DND-41 (cell line): ENCODE measurements at regions not wholly inside any gene's neighbourhood (a gene's known extent, or its start where the extent isn't known, plus 50 kb on each side); places are given as distances from the start of the nearest gene placed in this dataset.

ENCODE experiments used
- EZH2 ChIP-seq: IDR thresholded peaks from 3 replicates; pipeline ENCODE4 v1.6.1; 2012; ENCODE audit warnings: borderline replicate concordance, low read depth, mild to moderate bottlenecking, moderate library complexity, low read length, inconsistent platforms; ENCODE audit not compliant: severe bottlenecking
- TF ChIP-seq, protein P1 (sequence below): IDR thresholded peaks from 2 replicates; pipeline ENCODE4 v1.5.1; 2012; ENCODE audit warnings: borderline replicate concordance, low read length, moderate library complexity, mild to moderate bottlenecking; ENCODE audit not compliant: poor library complexity, severe bottlenecking; ENCODE audit errors: extremely low read depth

DNA sequence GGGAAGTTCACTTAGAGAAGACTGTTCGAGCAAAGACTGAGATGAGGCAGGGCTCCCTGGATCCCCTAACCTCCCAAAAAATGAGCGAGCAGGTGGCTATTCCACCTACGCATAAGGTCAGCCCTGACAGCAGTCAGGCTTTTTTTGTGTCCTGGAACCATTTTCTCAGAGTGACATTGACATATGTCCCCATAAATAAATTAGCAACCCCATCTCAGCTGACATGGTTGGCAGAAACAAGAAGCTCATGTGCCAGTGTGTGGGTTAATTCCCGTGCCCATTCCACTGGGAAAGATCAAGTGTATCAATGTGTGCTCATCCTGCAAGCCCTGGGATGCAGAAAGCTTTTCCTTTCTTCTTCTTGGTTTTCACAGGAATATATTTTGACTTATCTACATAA lies 740.4 kb upstream of the CELF4 start:
- TF ChIP-seq, protein P1, sequence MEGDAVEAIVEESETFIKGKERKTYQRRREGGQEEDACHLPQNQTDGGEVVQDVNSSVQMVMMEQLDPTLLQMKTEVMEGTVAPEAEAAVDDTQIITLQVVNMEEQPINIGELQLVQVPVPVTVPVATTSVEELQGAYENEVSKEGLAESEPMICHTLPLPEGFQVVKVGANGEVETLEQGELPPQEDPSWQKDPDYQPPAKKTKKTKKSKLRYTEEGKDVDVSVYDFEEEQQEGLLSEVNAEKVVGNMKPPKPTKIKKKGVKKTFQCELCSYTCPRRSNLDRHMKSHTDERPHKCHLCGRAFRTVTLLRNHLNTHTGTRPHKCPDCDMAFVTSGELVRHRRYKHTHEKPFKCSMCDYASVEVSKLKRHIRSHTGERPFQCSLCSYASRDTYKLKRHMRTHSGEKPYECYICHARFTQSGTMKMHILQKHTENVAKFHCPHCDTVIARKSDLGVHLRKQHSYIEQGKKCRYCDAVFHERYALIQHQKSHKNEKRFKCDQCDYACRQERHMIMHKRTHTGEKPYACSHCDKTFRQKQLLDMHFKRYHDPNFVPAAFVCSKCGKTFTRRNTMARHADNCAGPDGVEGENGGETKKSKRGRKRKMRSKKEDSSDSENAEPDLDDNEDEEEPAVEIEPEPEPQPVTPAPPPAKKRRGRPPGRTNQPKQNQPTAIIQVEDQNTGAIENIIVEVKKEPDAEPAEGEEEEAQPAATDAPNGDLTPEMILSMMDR, result no peak
- no peak for TF ChIP-seq EZH2
